B cell (primary cell): ENCODE measurements at regions not wholly inside any gene's neighbourhood (a gene's known extent, or its start where the extent isn't known, plus 50 kb on each side); places are given as distances from the start of the nearest gene placed in this dataset.

ENCODE experiments used
- ATAC-seq: fragments of 200-7000 bp; cut with Tn5 transposase; one replicate; pipeline ENCODE4 v1.10.0; 2021; ENCODE audit warnings: low read depth, mild to moderate bottlenecking, moderate number of reproducible peaks, moderate library complexity
- CTCF ChIA-PET: fragments of 350-600 bp; sonication (Branson Sonifier 250); formaldehyde crosslinking; loops from one replicate; lab custom pipeline; 2021; ENCODE audit warnings: antibody characterized with exemption, inconsistent platforms; lab: Charles Lee
- POLR2A ChIA-PET: fragments of 350-600 bp; sonication (Branson Sonifier 250); formaldehyde crosslinking; loops from one replicate; lab custom pipeline; 2021; ENCODE audit warnings: antibody characterized with exemption; lab: Charles Lee
- DNase-seq: peaks from one replicate; pipeline ENCODE4 v3.0.0; 2013
- H2AFZ ChIP-seq: 2 replicates; pipeline ENCODE4 v1.6.1; 2012; ENCODE audit warnings: mild to moderate bottlenecking, low read depth, low read length; ENCODE audit not compliant: insufficient read depth, poor library complexity, severe bottlenecking
- H3K27ac ChIP-seq, 2 donors: 1 replicate in 1 of 2; 2 replicates in 1 of 2; pipeline ENCODE4 v1.5.1; 2012 to 2013; ENCODE audit warnings: low read length in 2 of 2, mild to moderate bottlenecking in 2 of 2, moderate library complexity in 1 of 2
- H3K27me3 ChIP-seq, 4 experiments: fragments of 200-600 bp in 1 of 4; sonication (generic) in 1 of 4; replicated peaks in 1 of 4; 1 replicate in 2 of 4; 2 replicates in 2 of 4; pipeline versions ENCODE4 v1.6.1 to v1.7.0; 2013 to 2016; ENCODE audit warnings: low read length in 3 of 4, mild to moderate bottlenecking in 2 of 4, mixed read lengths in 1 of 4, moderate library complexity in 1 of 4; ENCODE audit not compliant: insufficient read depth in 4 of 4, control insufficient read depth in 3 of 4; ENCODE audit errors: control extremely low read depth in 1 of 4
- H3K36me3 ChIP-seq, 2 experiments: replicated peaks in 1 of 2; 1 replicate in 1 of 2; 2 replicates in 1 of 2; pipeline versions ENCODE4 v1.6.1 to v1.7.1; 2013; ENCODE audit warnings: low read length in 1 of 2; ENCODE audit not compliant: insufficient read depth in 2 of 2, control insufficient read depth in 1 of 2; ENCODE audit errors: control extremely low read depth in 1 of 2, extremely low read depth in 1 of 2
- H3K4me1 ChIP-seq, 2 donors: fragments of 200-600 bp in 1 of 2; sonication (generic) in 1 of 2; 1 replicate in 1 of 2; 2 replicates in 1 of 2; pipeline versions ENCODE4 v1.5.1 to v1.6.1; 2013 to 2017; ENCODE audit warnings: low read length in 2 of 2; ENCODE audit not compliant: control insufficient read depth in 2 of 2, insufficient read depth in 2 of 2
- H3K4me2 ChIP-seq: replicated peaks from 2 replicates; pipeline ENCODE3; 2012; ENCODE audit warnings: mild to moderate bottlenecking, low read depth, low read length; ENCODE audit not compliant: poor library complexity, severe bottlenecking
- H3K4me3 ChIP-seq, 5 experiments: fragments of 200-600 bp in 1 of 5; sonication (generic) in 1 of 5; 1 replicate in 3 of 5; 2 replicates in 2 of 5; pipeline versions ENCODE4 v1.5.1 to v1.7.0; 2011 to 2016; ENCODE audit warnings: low read length in 4 of 5, mild to moderate bottlenecking in 4 of 5, low read depth in 2 of 5, control low read depth in 1 of 5, moderate library complexity in 1 of 5; ENCODE audit not compliant: insufficient read depth in 1 of 5; ENCODE audit errors: control extremely low read depth in 1 of 5, extremely low read depth in 1 of 5
- H3K79me2 ChIP-seq: fragments of 200-600 bp; sonication (generic); one replicate; pipeline ENCODE4 v1.6.0; 2016; ENCODE audit warnings: low read length; ENCODE audit not compliant: control insufficient read depth, insufficient read depth
- H3K9ac ChIP-seq: fragments of 200-600 bp; sonication (generic); 2 replicates; pipeline ENCODE4 v1.6.1; 2017; ENCODE audit warnings: mild to moderate bottlenecking, low read length, moderate library complexity
- H3K9me3 ChIP-seq, 3 donors: one replicate each; pipeline versions ENCODE4 v1.6.1 to v1.7.1; 2013; ENCODE audit warnings: low read length in 2 of 3; ENCODE audit not compliant: control insufficient read depth in 2 of 3, insufficient read depth in 1 of 3; ENCODE audit errors: control extremely low read depth in 1 of 3
- H4K20me1 ChIP-seq: 2 replicates; pipeline ENCODE4 v1.6.0; 2012; ENCODE audit warnings: mild to moderate bottlenecking, low read length; ENCODE audit not compliant: insufficient read depth, control insufficient read depth, poor library complexity, severe bottlenecking
- H3K27ac Mint-ChIP-seq: one replicate; pipeline ENCODE4 v1.8.0; 2021; ENCODE audit warnings: mixed read lengths
- H3K27me3 Mint-ChIP-seq: one replicate; pipeline ENCODE4 v1.8.0; 2021; ENCODE audit warnings: mixed read lengths
- H3K4me1 Mint-ChIP-seq: one replicate; pipeline ENCODE4 v1.8.0; 2021; ENCODE audit warnings: mixed read lengths
- H3K4me3 Mint-ChIP-seq: one replicate; pipeline ENCODE4 v1.8.0; 2021; ENCODE audit warnings: mixed read lengths
- H3K9me3 Mint-ChIP-seq: one replicate; pipeline ENCODE4 v1.8.0; 2022; ENCODE audit warnings: mixed read lengths; ENCODE audit not compliant: insufficient read depth
- EZH2 ChIP-seq: IDR thresholded peaks from 2 replicates; pipeline ENCODE4 v1.6.1; 2012; ENCODE audit warnings: borderline replicate concordance, low read depth, mild to moderate bottlenecking, moderate library complexity, low read length; ENCODE audit not compliant: insufficient read depth, poor library complexity, severe bottlenecking
- WGBS: methylation state at CpG from one replicate; pipeline ENCODE4 v1.1.5; 2013; ENCODE audit warnings: missing lambda C conversion rate; ENCODE audit not compliant: insufficient coverage; 5-methylcytosine and 5-hydroxymethylcytosine counted together
- intact Hi-C: fragments of 100-400 bp; cut with micrococcal nuclease; formaldehyde crosslinking; loops from one replicate; pipeline ENCODE4 v1.10.0; 2022
- TF ChIP-seq, protein P1 (sequence below): fragments of 200-600 bp; IDR thresholded peaks from one replicate; pipeline ENCODE4 v1.8.0; 2022; ENCODE audit warnings: antibody characterized with exemption, mild to moderate bottlenecking

DNA sequence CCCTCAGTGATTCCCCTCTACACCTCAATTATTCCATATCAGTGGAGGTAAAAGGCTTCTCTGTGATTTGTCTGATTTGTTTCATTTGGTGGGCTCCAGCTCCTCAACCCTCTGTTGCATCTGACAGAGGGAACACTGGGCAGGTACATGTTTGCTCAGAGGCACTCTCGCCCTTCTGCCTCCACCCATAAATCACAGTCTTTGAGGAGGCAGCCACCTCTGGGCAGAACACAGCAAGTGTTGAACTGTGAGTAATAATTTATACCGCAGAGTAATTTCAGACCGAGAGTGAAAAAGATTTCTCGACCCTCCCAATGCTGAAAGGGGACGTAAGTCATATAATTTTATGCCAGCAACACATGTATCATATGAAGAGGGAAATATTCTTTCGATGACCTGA is 330.1 kb upstream of the PBX1 start:
- Histone ChIP-seq H3K4me2 (no peak overlapping the region), H3K4me3 (no peak overlapping the region), H2AFZ (no peak overlapping the region), H3K79me2 (no peaks in the 10 kb centered on the region), H3K36me3 (no peaks in the 10 kb centered on the region), H4K20me1 (no peaks in the 10 kb centered on the region), H3K27ac (no peak overlapping the region), H3K9ac (no peak overlapping the region), H3K4me1 (no peaks in the 10 kb centered on the region), H3K9me3 (peaks cover 0 to 4% (median 0%) of the 10 kb centered on the region in 3 donors), H3K27me3 (no peaks in the 10 kb centered on the region)
- DNase-seq, result no peak
- no peak for TF ChIP-seq EZH2
- TF ChIP-seq, protein P1, sequence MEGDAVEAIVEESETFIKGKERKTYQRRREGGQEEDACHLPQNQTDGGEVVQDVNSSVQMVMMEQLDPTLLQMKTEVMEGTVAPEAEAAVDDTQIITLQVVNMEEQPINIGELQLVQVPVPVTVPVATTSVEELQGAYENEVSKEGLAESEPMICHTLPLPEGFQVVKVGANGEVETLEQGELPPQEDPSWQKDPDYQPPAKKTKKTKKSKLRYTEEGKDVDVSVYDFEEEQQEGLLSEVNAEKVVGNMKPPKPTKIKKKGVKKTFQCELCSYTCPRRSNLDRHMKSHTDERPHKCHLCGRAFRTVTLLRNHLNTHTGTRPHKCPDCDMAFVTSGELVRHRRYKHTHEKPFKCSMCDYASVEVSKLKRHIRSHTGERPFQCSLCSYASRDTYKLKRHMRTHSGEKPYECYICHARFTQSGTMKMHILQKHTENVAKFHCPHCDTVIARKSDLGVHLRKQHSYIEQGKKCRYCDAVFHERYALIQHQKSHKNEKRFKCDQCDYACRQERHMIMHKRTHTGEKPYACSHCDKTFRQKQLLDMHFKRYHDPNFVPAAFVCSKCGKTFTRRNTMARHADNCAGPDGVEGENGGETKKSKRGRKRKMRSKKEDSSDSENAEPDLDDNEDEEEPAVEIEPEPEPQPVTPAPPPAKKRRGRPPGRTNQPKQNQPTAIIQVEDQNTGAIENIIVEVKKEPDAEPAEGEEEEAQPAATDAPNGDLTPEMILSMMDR, result no peak
- Mint-ChIP-seq H3K27ac (no peak overlapping the region), H3K9me3 (peaks cover 8% of the 10 kb centered on the region), H3K4me1 (no peaks in the 10 kb centered on the region), H3K4me3 (no peak overlapping the region), H3K27me3 (no peaks in the 10 kb centered on the region)
- WGBS, result no CpG with 5 or more reads among the region's 6 CpGs
- intact Hi-C loops, result no loop called here
- no peak for ATAC-seq
- CTCF ChIA-PET, result no interaction called here
- POLR2A ChIA-PET, result no interaction called here

DNA sequence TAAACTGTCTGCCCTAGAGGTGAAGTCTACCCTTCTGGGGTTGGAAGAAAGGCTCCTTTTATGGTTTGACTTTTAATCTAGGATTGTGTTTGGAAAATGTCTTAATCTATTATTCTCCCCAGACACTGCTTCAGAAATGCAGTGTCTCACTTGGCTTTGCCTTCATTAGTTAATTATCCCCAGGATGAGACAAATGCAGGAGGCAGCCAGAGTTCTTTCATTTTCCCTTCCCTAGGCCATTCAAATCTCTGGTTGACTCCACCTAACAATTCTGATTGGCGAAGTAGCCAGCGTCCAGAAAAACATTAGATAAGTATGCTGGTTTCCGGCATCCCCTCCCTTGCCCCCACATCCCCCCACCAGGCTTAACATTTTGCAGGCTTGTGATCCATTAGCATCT is 325.8 kb upstream of the PBX1 start:
- no peaks in the 10 kb centered on the region for H3K27me3 Mint-ChIP-seq
- Histone ChIP-seq H2AFZ (no peak overlapping the region), H3K27me3 (no peaks in the 10 kb centered on the region), H3K4me2 (no peak overlapping the region), H3K36me3 (no peaks in the 10 kb centered on the region), H3K27ac (no peak overlapping the region), H3K9me3 (no peaks in the 10 kb centered on the region), H3K79me2 (no peaks in the 10 kb centered on the region), H3K4me3 (no peak overlapping the region), H4K20me1 (no peaks in the 10 kb centered on the region), H3K9ac (no peak overlapping the region), H3K4me1 (no peaks in the 10 kb centered on the region)
- DNase-seq (no peak), ATAC-seq (no peak)
- H3K27ac Mint-ChIP-seq, result no peak overlapping the region
- H3K9me3 Mint-ChIP-seq, result peaks cover 3% of the 10 kb centered on the region
- no peak overlapping the region for H3K4me3 Mint-ChIP-seq
- no peaks in the 10 kb centered on the region for H3K4me1 Mint-ChIP-seq
- intact Hi-C loops, result no loop called here
- no peak for TF ChIP-seq EZH2
- TF ChIP-seq, protein P1, result no peak
- ChIA-PET POLR2A (no interaction called here), CTCF (no interaction called here)
- WGBS, result 100% methylated on average over 2 of the region's 3 CpGs
